Large intestine (tissue), 3 donors: ENCODE measurements at regions not wholly inside any gene's neighbourhood (a gene's known extent, or its start where the extent isn't known, plus 50 kb on each side); places are given as distances from the start of the nearest gene placed in this dataset.
"Not testable (repeated sequence)": the region's sequence is repeated elsewhere in the genome, so short reads cannot be mapped to it uniquely, and the experiment has no call there.

Experiments
- DNase-seq, 2 donors: peaks; one replicate each; pipeline versions ENCODE4 v3.0.0 to v3.0.0-alpha.2; 2013
- H3K27ac ChIP-seq: one replicate; pipeline ENCODE4 v1.5.1; 2013; ENCODE audit warnings: low read length
- H3K27me3 ChIP-seq: 2 replicates; pipeline ENCODE4 v1.6.1; 2013; ENCODE audit warnings: low read length; ENCODE audit not compliant: control insufficient read depth, insufficient read depth
- H3K36me3 ChIP-seq: 2 replicates; pipeline ENCODE4 v1.6.1; 2013; ENCODE audit warnings: low read length; ENCODE audit not compliant: control insufficient read depth, insufficient read depth
- H3K4me1 ChIP-seq: one replicate; pipeline ENCODE4 v1.6.1; 2013; ENCODE audit warnings: low read length; ENCODE audit not compliant: control insufficient read depth, insufficient read depth
- H3K4me3 ChIP-seq: one replicate; pipeline ENCODE4 v1.5.1; 2013; ENCODE audit warnings: low read length
- H3K9me3 ChIP-seq: one replicate; pipeline ENCODE4 v1.6.1; 2013; ENCODE audit warnings: mild to moderate bottlenecking, low read depth, low read length, moderate library complexity; ENCODE audit not compliant: control insufficient read depth
- WGBS: methylation state at CpG from one replicate; pipeline ENCODE4 v1.1.5; 2013; ENCODE audit warnings: low lambda C conversion rate; ENCODE audit not compliant: insufficient coverage; 5-methylcytosine and 5-hydroxymethylcytosine counted together

- Histone ChIP-seq H3K27ac (no peak overlapping the region), H3K4me3 (no peak overlapping the region), H3K27me3 (no peaks in the 10 kb centered on the region), H3K9me3 (no peaks in the 10 kb centered on the region), H3K36me3 (no peaks in the 10 kb centered on the region), H3K4me1 (no peaks in the 10 kb centered on the region)
- no peak for DNase-seq
Measured at GRCh38 chr4:174071595-174071994, 211.9 kb downstream of the FBXO8 start.

DNA sequence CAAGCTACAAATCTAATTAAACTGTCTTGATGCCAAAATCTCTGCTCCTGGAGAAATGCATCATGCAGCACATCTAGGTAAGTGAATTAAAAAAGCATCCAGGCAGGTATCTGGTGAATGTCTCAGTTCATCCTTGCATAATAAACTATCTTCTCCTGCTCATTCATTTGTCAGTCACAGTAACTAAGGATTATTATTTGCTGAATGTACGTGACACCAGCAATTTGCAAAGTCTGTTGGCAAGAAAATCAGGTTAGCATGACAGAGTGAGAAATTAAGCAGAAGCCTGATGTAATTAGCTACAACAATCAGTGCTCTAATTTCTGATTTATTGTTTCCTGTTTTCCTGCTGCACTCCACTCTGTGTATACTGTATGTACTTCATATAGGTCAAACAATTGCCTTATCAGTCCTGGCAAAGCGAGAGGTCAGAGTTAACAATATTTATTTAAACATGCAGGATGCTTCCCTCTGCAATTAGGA is 213.6 kb downstream of the FBXO8 start:
- peak; percentile 11 to 14 for DNase-seq
- Histone ChIP-seq H3K36me3 (no peaks in the 10 kb centered on the region), H3K4me3 (no peak overlapping the region), H3K9me3 (no peaks in the 10 kb centered on the region), H3K4me1 (no peaks in the 10 kb centered on the region), H3K27me3 (no peaks in the 10 kb centered on the region), H3K27ac (no peak overlapping the region)
- WGBS: 60% methylated on average over 1 of the region's 2 CpGs

GRCh38 chr4:174066611-174067205 is 216.8 kb downstream of the FBXO8 start:
- H3K9me3 ChIP-seq: no peaks in the 10 kb centered on the region
- no peaks in the 10 kb centered on the region for H3K4me1 ChIP-seq
- no peaks in the 10 kb centered on the region for H3K36me3 ChIP-seq
- DNase-seq: no peak
- H3K27me3 ChIP-seq: no peaks in the 10 kb centered on the region
- WGBS: no CpG with 5 or more reads among the region's 3 CpGs
- no peak overlapping the region for H3K4me3 ChIP-seq
- H3K27ac ChIP-seq: no peak overlapping the region

DNA sequence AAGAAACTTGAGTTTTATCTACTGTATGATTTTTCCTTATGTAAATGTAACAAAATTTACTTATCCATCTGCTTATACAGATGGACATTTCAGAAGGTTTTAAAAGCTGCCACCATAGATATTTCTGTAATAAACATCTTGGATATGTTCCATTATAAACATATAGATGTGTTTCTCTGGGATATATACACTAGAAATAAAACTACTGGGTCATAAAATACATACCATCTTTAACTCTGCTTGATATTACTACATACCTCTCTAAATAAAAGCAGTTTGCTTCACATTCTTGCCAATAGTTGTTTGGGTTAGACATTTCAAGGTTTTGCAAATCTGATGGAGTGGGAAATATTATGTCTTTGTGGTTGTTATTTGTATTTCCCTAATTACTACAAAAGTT is 220.6 kb downstream of the FBXO8 start:
- no peaks in the 10 kb centered on the region for H3K36me3 ChIP-seq
- no peak overlapping the region for H3K4me3 ChIP-seq
- H3K4me1 ChIP-seq: no peaks in the 10 kb centered on the region
- no peaks in the 10 kb centered on the region for H3K9me3 ChIP-seq
- H3K27ac ChIP-seq: no peak overlapping the region
- DNase-seq: no peak
- no peaks in the 10 kb centered on the region for H3K27me3 ChIP-seq

DNA sequence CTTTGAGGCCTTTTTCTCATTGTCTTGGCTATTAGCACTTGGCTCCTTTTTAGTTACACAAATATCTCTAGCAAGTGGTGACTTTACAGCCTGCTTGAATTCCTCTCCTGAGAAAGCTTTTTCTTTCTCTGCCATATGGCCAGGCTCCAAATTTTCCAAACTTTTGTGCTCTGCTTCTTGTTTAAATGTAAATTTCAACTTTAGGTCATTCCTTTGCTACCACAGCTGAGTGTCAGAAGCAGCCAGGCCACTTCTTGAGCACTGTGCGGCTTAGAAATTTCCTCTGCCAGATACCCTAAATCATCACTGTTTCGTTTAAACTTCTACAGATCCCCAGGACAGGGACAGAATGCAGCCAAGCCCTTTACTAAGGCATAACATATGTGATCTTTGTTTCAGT is 222.4 kb downstream of the FBXO8 start:
- Histone ChIP-seq H3K9me3 (no peaks in the 10 kb centered on the region), H3K4me3 (no peak overlapping the region), H3K27me3 (no peaks in the 10 kb centered on the region), H3K36me3 (no peaks in the 10 kb centered on the region), H3K27ac (no peak overlapping the region), H3K4me1 (no peaks in the 10 kb centered on the region)
- no CpG with 5 or more reads among the region's 2 CpGs for WGBS
- DNase-seq: no peak

- no peaks in the 10 kb centered on the region for H3K27me3 ChIP-seq
- no peak overlapping the region for H3K4me3 ChIP-seq
- DNase-seq: no peak
- H3K36me3 ChIP-seq: no peaks in the 10 kb centered on the region
- no peak overlapping the region for H3K27ac ChIP-seq
- no peaks in the 10 kb centered on the region for H3K4me1 ChIP-seq
- H3K9me3 ChIP-seq: no peaks in the 10 kb centered on the region
Measured at GRCh38 chr4:174058846-174059245, 224.6 kb downstream of the FBXO8 start.

DNA sequence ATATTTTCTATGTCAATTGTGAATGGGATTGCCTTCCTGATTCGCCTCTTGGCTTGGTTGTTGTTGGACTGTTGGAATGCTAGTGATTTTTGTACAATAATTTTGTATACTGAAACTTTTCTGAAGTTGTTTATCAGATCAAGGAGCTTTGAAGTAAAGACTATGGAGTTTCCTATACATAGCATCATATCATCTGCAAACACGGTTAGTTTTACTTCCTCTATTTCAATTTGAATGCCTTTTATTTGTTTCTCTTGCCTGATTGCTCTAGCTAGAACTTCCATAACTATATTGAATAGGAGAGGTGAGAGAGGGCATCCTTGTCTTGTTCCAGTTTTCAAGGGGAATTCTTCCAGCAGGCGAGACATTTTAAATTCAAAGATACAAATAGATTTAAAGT is 226.5 kb downstream of the FBXO8 start:
- 93% methylated on average over 2 of the region's 3 CpGs for WGBS
- H3K4me1 ChIP-seq: no peaks in the 10 kb centered on the region
- no peaks in the 10 kb centered on the region for H3K36me3 ChIP-seq
- H3K27ac ChIP-seq: no peak overlapping the region
- no peak overlapping the region for H3K4me3 ChIP-seq
- H3K27me3 ChIP-seq: no peaks in the 10 kb centered on the region
- no peak for DNase-seq
- no peaks in the 10 kb centered on the region for H3K9me3 ChIP-seq

GRCh38 chr4:174055344-174055743 is 228.1 kb downstream of the FBXO8 start:
- no CpG with 5 or more reads among the region's 4 CpGs for WGBS
- H3K4me1 ChIP-seq: no peaks in the 10 kb centered on the region
- no peak overlapping the region for H3K4me3 ChIP-seq
- H3K27ac ChIP-seq: no peak overlapping the region
- DNase-seq: no peak
- no peaks in the 10 kb centered on the region for H3K36me3 ChIP-seq
- no peaks in the 10 kb centered on the region for H3K9me3 ChIP-seq
- H3K27me3 ChIP-seq: no peaks in the 10 kb centered on the region

GRCh38 chr4:174053895-174054294 is 229.6 kb downstream of the FBXO8 start:
- DNase-seq: no peak
- no CpG with 5 or more reads among the region's 2 CpGs for WGBS
- no peak overlapping the region for H3K27ac ChIP-seq
- H3K36me3 ChIP-seq: no peaks in the 10 kb centered on the region
- no peaks in the 10 kb centered on the region for H3K9me3 ChIP-seq
- no peaks in the 10 kb centered on the region for H3K27me3 ChIP-seq
- H3K4me3 ChIP-seq: no peak overlapping the region
- H3K4me1 ChIP-seq: no peaks in the 10 kb centered on the region

- no peaks in the 10 kb centered on the region for H3K36me3 ChIP-seq
- no peaks in the 10 kb centered on the region for H3K4me1 ChIP-seq
- no peaks in the 10 kb centered on the region for H3K9me3 ChIP-seq
- no peaks in the 10 kb centered on the region for H3K27me3 ChIP-seq
- DNase-seq: no peak
- WGBS: 83% methylated on average over 1 of the region's 4 CpGs
- no peak overlapping the region for H3K4me3 ChIP-seq
- H3K27ac ChIP-seq: no peak overlapping the region
Measured at GRCh38 chr4:174047363-174047762, 236.1 kb downstream of the FBXO8 start.

DNA sequence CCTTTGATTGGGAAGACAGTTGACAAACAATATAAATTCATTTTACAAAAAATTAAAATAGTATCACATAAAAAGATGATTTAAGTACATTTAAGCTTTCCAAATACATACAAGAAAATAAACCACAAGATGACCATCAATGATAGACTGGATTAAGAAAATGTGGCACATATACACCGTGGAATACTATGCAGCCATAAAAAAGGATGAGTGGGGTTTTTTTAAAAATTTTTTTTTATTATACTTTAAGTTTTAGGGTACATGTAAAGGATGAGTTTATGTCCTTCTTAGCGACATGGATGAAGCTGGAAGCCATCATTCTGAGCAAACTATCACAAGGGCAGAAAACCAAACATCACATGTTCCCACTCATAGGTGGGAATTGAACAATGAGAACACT is 237.6 kb downstream of the FBXO8 start:
- H3K36me3 ChIP-seq, H3K4me1 ChIP-seq, H3K27ac ChIP-seq, H3K9me3 ChIP-seq, DNase-seq, H3K27me3 ChIP-seq, H3K4me3 ChIP-seq: not testable (repeated sequence)
- WGBS: 100% methylated on average over 1 of the region's 2 CpGs
